H1 (cell line): ENCODE measurements at regions not wholly inside any gene's neighbourhood (a gene's known extent, or its start where the extent isn't known, plus 50 kb on each side); places are given as distances from the start of the nearest gene placed in this dataset.

Experiments used
- HDAC6 ChIP-seq: IDR thresholded peaks from one replicate; pipeline ENCODE4 v1.7.1; 2012; ENCODE audit warnings: low read depth, mild to moderate bottlenecking, inconsistent platforms, low read length, moderate library complexity
- POU5F1 ChIP-seq: IDR thresholded peaks from 2 replicates; pipeline ENCODE4 v1.6.1; 2011; ENCODE audit warnings: low read depth, mild to moderate bottlenecking, low read length, moderate library complexity
- TF ChIP-seq, protein P1 (sequence below): fragments of 300-600 bp; sonication (generic); IDR thresholded peaks from 2 replicates; pipeline ENCODE4 v1.7.1; 2012; ENCODE audit warnings: low read length, moderate library complexity, mild to moderate bottlenecking, inconsistent platforms; ENCODE audit not compliant: insufficient replicate concordance

GRCh38 chr4:96753216-96753615 lies 913.3 kb downstream of the PDHA2 start (continued):
- TF ChIP-seq, protein P1, sequence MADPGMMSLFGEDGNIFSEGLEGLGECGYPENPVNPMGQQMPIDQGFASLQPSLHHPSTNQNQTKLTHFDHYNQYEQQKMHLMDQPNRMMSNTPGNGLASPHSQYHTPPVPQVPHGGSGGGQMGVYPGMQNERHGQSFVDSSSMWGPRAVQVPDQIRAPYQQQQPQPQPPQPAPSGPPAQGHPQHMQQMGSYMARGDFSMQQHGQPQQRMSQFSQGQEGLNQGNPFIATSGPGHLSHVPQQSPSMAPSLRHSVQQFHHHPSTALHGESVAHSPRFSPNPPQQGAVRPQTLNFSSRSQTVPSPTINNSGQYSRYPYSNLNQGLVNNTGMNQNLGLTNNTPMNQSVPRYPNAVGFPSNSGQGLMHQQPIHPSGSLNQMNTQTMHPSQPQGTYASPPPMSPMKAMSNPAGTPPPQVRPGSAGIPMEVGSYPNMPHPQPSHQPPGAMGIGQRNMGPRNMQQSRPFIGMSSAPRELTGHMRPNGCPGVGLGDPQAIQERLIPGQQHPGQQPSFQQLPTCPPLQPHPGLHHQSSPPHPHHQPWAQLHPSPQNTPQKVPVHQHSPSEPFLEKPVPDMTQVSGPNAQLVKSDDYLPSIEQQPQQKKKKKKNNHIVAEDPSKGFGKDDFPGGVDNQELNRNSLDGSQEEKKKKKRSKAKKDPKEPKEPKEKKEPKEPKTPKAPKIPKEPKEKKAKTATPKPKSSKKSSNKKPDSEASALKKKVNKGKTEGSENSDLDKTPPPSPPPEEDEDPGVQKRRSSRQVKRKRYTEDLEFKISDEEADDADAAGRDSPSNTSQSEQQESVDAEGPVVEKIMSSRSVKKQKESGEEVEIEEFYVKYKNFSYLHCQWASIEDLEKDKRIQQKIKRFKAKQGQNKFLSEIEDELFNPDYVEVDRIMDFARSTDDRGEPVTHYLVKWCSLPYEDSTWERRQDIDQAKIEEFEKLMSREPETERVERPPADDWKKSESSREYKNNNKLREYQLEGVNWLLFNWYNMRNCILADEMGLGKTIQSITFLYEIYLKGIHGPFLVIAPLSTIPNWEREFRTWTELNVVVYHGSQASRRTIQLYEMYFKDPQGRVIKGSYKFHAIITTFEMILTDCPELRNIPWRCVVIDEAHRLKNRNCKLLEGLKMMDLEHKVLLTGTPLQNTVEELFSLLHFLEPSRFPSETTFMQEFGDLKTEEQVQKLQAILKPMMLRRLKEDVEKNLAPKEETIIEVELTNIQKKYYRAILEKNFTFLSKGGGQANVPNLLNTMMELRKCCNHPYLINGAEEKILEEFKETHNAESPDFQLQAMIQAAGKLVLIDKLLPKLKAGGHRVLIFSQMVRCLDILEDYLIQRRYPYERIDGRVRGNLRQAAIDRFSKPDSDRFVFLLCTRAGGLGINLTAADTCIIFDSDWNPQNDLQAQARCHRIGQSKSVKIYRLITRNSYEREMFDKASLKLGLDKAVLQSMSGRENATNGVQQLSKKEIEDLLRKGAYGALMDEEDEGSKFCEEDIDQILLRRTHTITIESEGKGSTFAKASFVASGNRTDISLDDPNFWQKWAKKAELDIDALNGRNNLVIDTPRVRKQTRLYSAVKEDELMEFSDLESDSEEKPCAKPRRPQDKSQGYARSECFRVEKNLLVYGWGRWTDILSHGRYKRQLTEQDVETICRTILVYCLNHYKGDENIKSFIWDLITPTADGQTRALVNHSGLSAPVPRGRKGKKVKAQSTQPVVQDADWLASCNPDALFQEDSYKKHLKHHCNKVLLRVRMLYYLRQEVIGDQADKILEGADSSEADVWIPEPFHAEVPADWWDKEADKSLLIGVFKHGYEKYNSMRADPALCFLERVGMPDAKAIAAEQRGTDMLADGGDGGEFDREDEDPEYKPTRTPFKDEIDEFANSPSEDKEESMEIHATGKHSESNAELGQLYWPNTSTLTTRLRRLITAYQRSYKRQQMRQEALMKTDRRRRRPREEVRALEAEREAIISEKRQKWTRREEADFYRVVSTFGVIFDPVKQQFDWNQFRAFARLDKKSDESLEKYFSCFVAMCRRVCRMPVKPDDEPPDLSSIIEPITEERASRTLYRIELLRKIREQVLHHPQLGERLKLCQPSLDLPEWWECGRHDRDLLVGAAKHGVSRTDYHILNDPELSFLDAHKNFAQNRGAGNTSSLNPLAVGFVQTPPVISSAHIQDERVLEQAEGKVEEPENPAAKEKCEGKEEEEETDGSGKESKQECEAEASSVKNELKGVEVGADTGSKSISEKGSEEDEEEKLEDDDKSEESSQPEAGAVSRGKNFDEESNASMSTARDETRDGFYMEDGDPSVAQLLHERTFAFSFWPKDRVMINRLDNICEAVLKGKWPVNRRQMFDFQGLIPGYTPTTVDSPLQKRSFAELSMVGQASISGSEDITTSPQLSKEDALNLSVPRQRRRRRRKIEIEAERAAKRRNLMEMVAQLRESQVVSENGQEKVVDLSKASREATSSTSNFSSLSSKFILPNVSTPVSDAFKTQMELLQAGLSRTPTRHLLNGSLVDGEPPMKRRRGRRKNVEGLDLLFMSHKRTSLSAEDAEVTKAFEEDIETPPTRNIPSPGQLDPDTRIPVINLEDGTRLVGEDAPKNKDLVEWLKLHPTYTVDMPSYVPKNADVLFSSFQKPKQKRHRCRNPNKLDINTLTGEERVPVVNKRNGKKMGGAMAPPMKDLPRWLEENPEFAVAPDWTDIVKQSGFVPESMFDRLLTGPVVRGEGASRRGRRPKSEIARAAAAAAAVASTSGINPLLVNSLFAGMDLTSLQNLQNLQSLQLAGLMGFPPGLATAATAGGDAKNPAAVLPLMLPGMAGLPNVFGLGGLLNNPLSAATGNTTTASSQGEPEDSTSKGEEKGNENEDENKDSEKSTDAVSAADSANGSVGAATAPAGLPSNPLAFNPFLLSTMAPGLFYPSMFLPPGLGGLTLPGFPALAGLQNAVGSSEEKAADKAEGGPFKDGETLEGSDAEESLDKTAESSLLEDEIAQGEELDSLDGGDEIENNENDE = no peak
- TF ChIP-seq HDAC6 (no peak), POU5F1 (no peak)
